ENCODE measurements at regions not wholly inside any gene's neighbourhood (a gene's known extent, or its start where the extent isn't known, plus 50 kb on each side); places are given as distances from the start of the nearest gene placed in this dataset.

GRCh38 chr2:219906114-219907010, 278.9 kb downstream of the SLC4A3 start:
- no peak for DNase-seq

GRCh38 chr2:219907011-219907365, 279.6 kb downstream of the SLC4A3 start:
- no peak for DNase-seq

- DNase-seq: no peak
These were observed 281.1 kb downstream of the SLC4A3 start for GRCh38 chr2:219908538-219908937.

- no peak for DNase-seq
These were observed 284.1 kb downstream of the SLC4A3 start for GRCh38 chr2:219911541-219911940.

GRCh38 chr2:219912491-219912921, 285.1 kb downstream of the SLC4A3 start:
- DNase-seq: no peak

- no peak for DNase-seq
These were observed 287.1 kb downstream of the SLC4A3 start for GRCh38 chr2:219914577-219914976.

- no peak for DNase-seq
These were observed 288.9 kb downstream of the SLC4A3 start for GRCh38 chr2:219916281-219916680.

GRCh38 chr2:219916726-219917440, 289.5 kb downstream of the SLC4A3 start:
- DNase-seq: no peak

- no peak for DNase-seq
These were observed 290.8 kb downstream of the SLC4A3 start for GRCh38 chr2:219918254-219918653.

GRCh38 chr2:219918944-219919343, 291.5 kb downstream of the SLC4A3 start:
- no peak for DNase-seq

GRCh38 chr2:219919506-219919905, 292.1 kb downstream of the SLC4A3 start:
- DNase-seq: no peak

- no peak for DNase-seq
These were observed 302.4 kb downstream of the SLC4A3 start for GRCh38 chr2:219929835-219930234.

GRCh38 chr2:219939647-219940046, 312.2 kb downstream of the SLC4A3 start:
- DNase-seq: no peak

- DNase-seq: no peak
These were observed 317.4 kb downstream of the SLC4A3 start for GRCh38 chr2:219944866-219945265.

GRCh38 chr2:219946021-219946420, 318.6 kb downstream of the SLC4A3 start:
- DNase-seq: no peak

- DNase-seq: no peak
These were observed 319.1 kb downstream of the SLC4A3 start for GRCh38 chr2:219946529-219946928.

GRCh38 chr2:219947575-219947974, 320.1 kb downstream of the SLC4A3 start:
- no peak for DNase-seq

GRCh38 chr2:219949053-219949452, 321.6 kb downstream of the SLC4A3 start:
- no peak for DNase-seq

- no peak for DNase-seq
These were observed 323.7 kb downstream of the SLC4A3 start for GRCh38 chr2:219951099-219951498.

GRCh38 chr2:219954331-219954730, 326.9 kb downstream of the SLC4A3 start:
- DNase-seq: no peak

- no peak for DNase-seq
These were observed 330.4 kb downstream of the SLC4A3 start for GRCh38 chr2:219957820-219958219.

GRCh38 chr2:219958941-219959340, 331.5 kb downstream of the SLC4A3 start:
- no peak for DNase-seq

GRCh38 chr2:219959471-219959870, 332.0 kb downstream of the SLC4A3 start:
- no peak for DNase-seq

GRCh38 chr2:219961947-219962498, 334.6 kb downstream of the SLC4A3 start:
- DNase-seq: no peak

All from CD4-positive, alpha-beta T cell treated with Interleukin-4 for 4 hours (primary cell).